HepG2 (cell line): ENCODE measurements at regions not wholly inside any gene's neighbourhood (a gene's known extent, or its start where the extent isn't known, plus 50 kb on each side); places are given as distances from the start of the nearest gene placed in this dataset.

Source experiments
- ATAC-seq: fragments of 200-7000 bp; cut with Tn5 transposase; 3 replicates; pipeline ENCODE4 v1.9.1; 2020; ENCODE audit warnings: mild to moderate bottlenecking, moderate library complexity
- BruUV-seq: library from RNA; stranded (reverse); fragments of 400-500 nt; replicated peaks from 2 replicates; lab custom pipeline; 2021; lab: Mats Ljungman, UMichigan
- CTCF ChIA-PET: fragments of 300-600 bp; formaldehyde crosslinking; extraction: SDS; loops from one replicate; lab custom pipeline; 2021; ENCODE audit warnings: low total read pairs, inconsistent platforms, low intra/inter-chr PET ratio; lab: Yijun Ruan, JAX
- POLR2A ChIA-PET: fragments of 350-600 bp; sonication (Branson Sonifier 250); formaldehyde crosslinking; loops from one replicate; lab custom pipeline; 2020; ENCODE audit warnings: antibody characterized with exemption, inconsistent platforms; lab: Yijun Ruan, JAX
- DNase-seq: peaks from one replicate; pipeline ENCODE4 v3.0.0-alpha.2; 2015; ENCODE audit warnings: low spot score
- FAIRE-seq: peaks from 3 replicates; lab custom pipeline; 2011; peaks lifted over from hg19 to GRCh38; lab: Jason Lieb, UNC
- H2AFZ ChIP-seq: one replicate; pipeline ENCODE4 v1.6.1; 2011; ENCODE audit warnings: low read length, inconsistent platforms
- H3K27ac ChIP-seq: fragments of 300-600 bp; 3 replicates; pipeline ENCODE4 v1.8.0; 2011; ENCODE audit warnings: mixed run types, mild to moderate bottlenecking, mixed read lengths, low read length, inconsistent platforms; ENCODE audit not compliant: insufficient read depth; ENCODE audit errors: extremely low read length
- H3K27me3 ChIP-seq, 2 experiments: fragments of 200-600 bp in 1 of 2; 2 replicates in 1 of 2; 3 replicates in 1 of 2; pipeline versions ENCODE4 v1.6.0 to v1.8.0; 2011; ENCODE audit warnings: low read length in 2 of 2, mild to moderate bottlenecking in 2 of 2, moderate library complexity in 2 of 2, inconsistent platforms in 1 of 2; ENCODE audit not compliant: insufficient read depth in 2 of 2, control insufficient read depth in 1 of 2
- H3K36me3 ChIP-seq, 2 experiments: fragments of 200-600 bp in 1 of 2; replicated peaks in 1 of 2; 2 replicates in 1 of 2; 3 replicates in 1 of 2; pipeline versions ENCODE4 v1.5.1 to v1.8.0; 2011; ENCODE audit warnings: low read length in 2 of 2, inconsistent platforms in 1 of 2; ENCODE audit not compliant: insufficient read depth in 2 of 2, control insufficient read depth in 1 of 2
- H3K4me1 ChIP-seq: 2 replicates; pipeline ENCODE4 v1.5.1; 2012; ENCODE audit warnings: low read length, inconsistent platforms; ENCODE audit not compliant: insufficient read depth
- H3K4me2 ChIP-seq: 2 replicates; pipeline ENCODE4 v1.6.0; 2011; ENCODE audit warnings: low read depth, low read length, inconsistent platforms
- H3K4me3 ChIP-seq, 3 experiments: fragments of 200-600 bp in 1 of 3; sonication (generic), shearing (Covaris generic) in 1 of 3; replicated peaks in 1 of 3; 2 replicates each; pipeline ENCODE4 v1.5.1; 2011 to 2016; ENCODE audit warnings: low read length in 3 of 3, inconsistent platforms in 2 of 3, low read depth in 2 of 3, mild to moderate bottlenecking in 2 of 3, control low read depth in 1 of 3, mixed read lengths in 1 of 3; ENCODE audit not compliant: insufficient read depth in 1 of 3
- H3K79me2 ChIP-seq: one replicate; pipeline ENCODE4 v1.6.1; 2011; ENCODE audit warnings: low read length, inconsistent platforms; ENCODE audit not compliant: insufficient read depth
- H3K9ac ChIP-seq: 2 replicates; pipeline ENCODE4 v1.6.0; 2011; ENCODE audit warnings: mild to moderate bottlenecking, low read depth, low read length, inconsistent platforms; ENCODE audit not compliant: insufficient read depth
- H3K9me3 ChIP-seq: 2 replicates; pipeline ENCODE4 v1.5.1; 2012; ENCODE audit warnings: mild to moderate bottlenecking, low read length
- H4K20me1 ChIP-seq: 2 replicates; pipeline ENCODE4 v1.6.0; 2011; ENCODE audit warnings: inconsistent platforms, mild to moderate bottlenecking, low read length, moderate library complexity; ENCODE audit not compliant: insufficient read depth
- CEBPB ChIP-seq: IDR thresholded peaks from 2 replicates; pipeline ENCODE4 v1.6.1; 2011; ENCODE audit warnings: low read depth, low read length, improper control_type of control experiment, borderline replicate concordance
- STAG1 ChIP-seq: sonication (generic); formaldehyde crosslinking; IDR thresholded peaks from 2 replicates; pipeline ENCODE4 v1.4.0; 2020; ENCODE audit warnings: missing genetic modification reagents
- ZNF256 ChIP-seq: sonication (generic); formaldehyde crosslinking; conservative IDR thresholded peaks from 2 replicates; pipeline ENCODE4 v1.4.0; 2020; ENCODE audit warnings: missing genetic modification reagents
- ZNF317 ChIP-seq: sonication (generic); formaldehyde crosslinking; IDR thresholded peaks from 2 replicates; pipeline ENCODE4 v1.5.0; 2020; ENCODE audit warnings: mild to moderate bottlenecking, missing genetic modification reagents
- ZNF839 ChIP-seq: sonication (generic); formaldehyde crosslinking; IDR thresholded peaks from 2 replicates; pipeline ENCODE4 v1.4.0; 2020; ENCODE audit warnings: missing genetic modification reagents, mild to moderate bottlenecking, borderline replicate concordance
- WGBS: methylation state at CpG from one replicate; pipeline ENCODE4 v1.1.6; 2017; ENCODE audit warnings: low lambda C conversion rate; 5-methylcytosine and 5-hydroxymethylcytosine counted together
- in situ Hi-C: cut with HindIII; loops from 2 replicates; pipeline ENCODE4 v1.10.0; 2017; ENCODE audit warnings: low pct_unique_long_range_greater_than_20kb; ENCODE audit not compliant: extremely low pct_ligation_motif_present
- intact Hi-C: fragments of 100-400 bp; cut with micrococcal nuclease; formaldehyde crosslinking; loops from one replicate; pipeline ENCODE4 v1.10.0; 2022; ENCODE audit not compliant: unreplicated experiment
- TF ChIP-seq, protein P1 (sequence below): sonication (generic); formaldehyde crosslinking; IDR thresholded peaks from 2 replicates; pipeline ENCODE4 v1.8.1; 2023; ENCODE audit warnings: mild to moderate bottlenecking, missing genetic modification reagents
- TF ChIP-seq, protein P2 (sequence below): sonication (generic); formaldehyde crosslinking; IDR thresholded peaks from 2 replicates; pipeline ENCODE4 v1.5.0; 2020; ENCODE audit warnings: mild to moderate bottlenecking, missing genetic modification reagents, moderate library complexity

DNA sequence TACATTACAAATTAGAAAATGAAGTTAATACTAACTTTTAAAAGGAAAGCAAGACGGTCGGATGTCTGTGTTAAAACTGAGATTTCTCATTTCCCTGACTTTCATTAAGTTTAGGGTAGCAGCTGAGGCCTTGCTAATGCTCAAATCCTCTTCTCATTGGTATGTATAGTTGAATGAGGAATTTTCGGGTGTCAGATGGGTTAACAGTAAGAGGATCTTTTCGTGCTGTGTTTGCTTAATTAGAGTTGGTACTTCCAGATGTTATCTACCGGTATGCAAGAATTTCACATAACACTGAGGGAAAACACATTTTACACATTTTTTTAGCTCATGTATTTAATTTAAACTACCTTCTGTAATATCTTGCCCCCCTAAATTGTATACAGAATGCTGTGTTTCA lies 168.2 kb upstream of the CTNND2 start (continued):
- TF ChIP-seq ZNF256: no peak
- TF ChIP-seq, all 625 proteins: peak for 0

DNA sequence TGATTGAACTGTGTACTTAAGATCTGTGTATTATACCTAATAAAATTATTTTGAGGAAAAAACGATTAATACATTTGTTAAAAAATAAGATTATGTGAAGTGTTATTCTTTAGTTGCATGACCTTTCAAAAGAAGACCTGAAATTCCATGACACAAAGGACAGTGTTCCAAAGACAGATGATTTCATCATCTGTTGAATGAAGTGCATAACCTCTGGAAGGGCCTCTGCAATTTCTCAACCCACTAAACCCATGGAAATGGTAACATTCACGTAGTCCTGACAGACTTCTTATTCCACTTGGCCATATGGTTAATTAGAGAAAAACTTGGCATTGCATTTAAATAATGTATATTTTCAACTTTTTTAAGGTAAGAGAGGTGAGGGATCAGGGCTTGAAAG lies 167.2 kb upstream of the CTNND2 start:
- FAIRE-seq: no peak
- Histone ChIP-seq H3K4me3 (no peak overlapping the region), H2AFZ (no peak overlapping the region), H4K20me1 (no peaks in the 10 kb centered on the region), H3K9me3 (peaks cover 56% of the 10 kb centered on the region), H3K79me2 (no peaks in the 10 kb centered on the region), H3K4me2 (no peak overlapping the region), H3K4me1 (no peaks in the 10 kb centered on the region)
- no TSS peak for BruUV-seq
- POLR2A ChIA-PET: no interaction called here
- in situ Hi-C loops: no loop called here
- CTCF ChIA-PET: no interaction called here
- TF ChIP-seq CEBPB: peak; percentile 45; the same call in 1 of the 2 replicates
- TF ChIP-seq, protein P1, sequence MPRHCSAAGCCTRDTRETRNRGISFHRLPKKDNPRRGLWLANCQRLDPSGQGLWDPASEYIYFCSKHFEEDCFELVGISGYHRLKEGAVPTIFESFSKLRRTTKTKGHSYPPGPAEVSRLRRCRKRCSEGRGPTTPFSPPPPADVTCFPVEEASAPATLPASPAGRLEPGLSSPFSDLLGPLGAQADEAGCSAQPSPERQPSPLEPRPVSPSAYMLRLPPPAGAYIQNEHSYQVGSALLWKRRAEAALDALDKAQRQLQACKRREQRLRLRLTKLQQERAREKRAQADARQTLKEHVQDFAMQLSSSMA: no peak
- TF ChIP-seq, all 625 proteins: peak for 1
- intact Hi-C loops: no loop called here
- WGBS: 6% methylated on average over 2 of the region's 2 CpGs
- Histone ChIP-seq H3K27me3 (no peaks in the 10 kb centered on the region), H3K36me3 (no peaks in the 10 kb centered on the region), H3K27ac (no peak overlapping the region), H3K9ac (no peak overlapping the region)
- ATAC-seq: no peak
- DNase-seq: no peak

DNA sequence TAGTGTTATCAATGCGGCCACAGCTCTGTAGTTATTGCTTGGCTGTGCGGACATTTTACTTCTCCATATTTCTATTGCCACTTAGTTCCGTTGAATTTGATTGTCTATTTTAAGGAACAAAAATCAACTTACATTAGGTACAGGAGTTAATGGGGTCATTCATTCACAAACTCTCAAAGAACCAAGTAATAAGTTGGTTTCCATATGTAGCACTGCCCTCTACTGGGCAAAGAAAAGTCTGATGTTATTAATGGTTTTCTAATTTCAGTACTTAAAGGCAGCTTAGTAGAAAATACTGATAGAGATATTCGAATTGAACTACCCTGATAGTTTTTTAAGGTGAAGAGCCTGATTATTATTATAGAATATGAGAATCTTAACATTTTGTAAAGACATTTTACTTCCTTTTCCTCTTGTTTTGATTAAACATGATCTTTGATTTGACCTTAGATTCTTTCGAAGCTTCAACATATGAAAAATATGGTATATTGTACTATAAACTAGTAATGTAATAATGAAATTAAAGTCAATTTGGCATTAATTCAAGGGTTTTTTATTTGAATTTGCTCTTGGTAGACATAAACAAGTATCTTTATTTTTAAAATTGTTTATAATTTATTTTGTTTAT lies 119.5 kb upstream of the CTNND2 start:
- Histone ChIP-seq H3K27me3 (no peaks in the 10 kb centered on the region), H3K27ac (no peak overlapping the region), H3K9ac (no peak overlapping the region), H3K36me3 (no peaks in the 10 kb centered on the region), H2AFZ (no peak overlapping the region), H3K79me2 (no peaks in the 10 kb centered on the region), H3K4me3 (no peak overlapping the region), H4K20me1 (no peaks in the 10 kb centered on the region), H3K9me3 (peaks cover 23% of the 10 kb centered on the region), H3K4me1 (no peaks in the 10 kb centered on the region), H3K4me2 (no peak overlapping the region)
- no TSS peak for BruUV-seq
- intact Hi-C loops: loop anchor here (5.0 kb wide), 3 partner anchors 301 to 1934 kb away; no protein-coding TSS in a partner anchor
- in situ Hi-C loops: loop anchor here (25.0 kb wide), 1 partner anchor 761 kb away; no protein-coding TSS in a partner anchor
- ChIA-PET POLR2A (no interaction called here), CTCF (interaction anchor here (1.1 to 1.3 kb wide), 2 partner anchors 757 to 1160 kb away, joined by 3 to 8 read pairs; no protein-coding TSS in a partner anchor)
- no peak for FAIRE-seq
- 0 out of 3 replicates have a peak, but pooled peaks have one; percentile 40 for ATAC-seq
- no peak for TF ChIP-seq ZNF839 (CRISPR knock-in tag)
- no peak for TF ChIP-seq ZNF317
- TF ChIP-seq, protein P2, sequence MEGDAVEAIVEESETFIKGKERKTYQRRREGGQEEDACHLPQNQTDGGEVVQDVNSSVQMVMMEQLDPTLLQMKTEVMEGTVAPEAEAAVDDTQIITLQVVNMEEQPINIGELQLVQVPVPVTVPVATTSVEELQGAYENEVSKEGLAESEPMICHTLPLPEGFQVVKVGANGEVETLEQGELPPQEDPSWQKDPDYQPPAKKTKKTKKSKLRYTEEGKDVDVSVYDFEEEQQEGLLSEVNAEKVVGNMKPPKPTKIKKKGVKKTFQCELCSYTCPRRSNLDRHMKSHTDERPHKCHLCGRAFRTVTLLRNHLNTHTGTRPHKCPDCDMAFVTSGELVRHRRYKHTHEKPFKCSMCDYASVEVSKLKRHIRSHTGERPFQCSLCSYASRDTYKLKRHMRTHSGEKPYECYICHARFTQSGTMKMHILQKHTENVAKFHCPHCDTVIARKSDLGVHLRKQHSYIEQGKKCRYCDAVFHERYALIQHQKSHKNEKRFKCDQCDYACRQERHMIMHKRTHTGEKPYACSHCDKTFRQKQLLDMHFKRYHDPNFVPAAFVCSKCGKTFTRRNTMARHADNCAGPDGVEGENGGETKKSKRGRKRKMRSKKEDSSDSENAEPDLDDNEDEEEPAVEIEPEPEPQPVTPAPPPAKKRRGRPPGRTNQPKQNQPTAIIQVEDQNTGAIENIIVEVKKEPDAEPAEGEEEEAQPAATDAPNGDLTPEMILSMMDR (CRISPR knock-in tag): peak; percentile 62
- peak; percentile 68 for TF ChIP-seq STAG1 (CRISPR knock-in tag)
- 39% methylated on average over 5 of the region's 5 CpGs for WGBS
- peak; percentile 33 for DNase-seq
